SK-N-SH (cell line): ENCODE measurements at regions not wholly inside any gene's neighbourhood (a gene's known extent, or its start where the extent isn't known, plus 50 kb on each side); places are given as distances from the start of the nearest gene placed in this dataset.

Experiments used
- CTCF ChIA-PET: fragments of 300-600, 350-600 bp; formaldehyde crosslinking; extraction: SDS; loops from one replicate; lab custom pipeline; 2021; lab: Yijun Ruan, JAX
- POLR2A ChIA-PET: fragments of 350-600 bp; sonication (Branson Sonifier 250); formaldehyde crosslinking; extraction: SDS; loops from one replicate; lab custom pipeline; 2020; ENCODE audit warnings: antibody characterized with exemption, inconsistent platforms; lab: Yijun Ruan, JAX
- DNase-seq: peaks from one replicate; pipeline ENCODE4 v3.0.0; 2012
- H2AFZ ChIP-seq: fragments of 200-600 bp; sonication (generic); 2 replicates; pipeline ENCODE4 v1.8.1; 2016; ENCODE audit warnings: antibody characterized with exemption, mild to moderate bottlenecking, low read depth
- H3F3A ChIP-seq: fragments of 200-600 bp; sonication (generic); replicated peaks from 2 replicates; pipeline ENCODE3; 2016; ENCODE audit warnings: antibody characterized with exemption, mild to moderate bottlenecking; ENCODE audit not compliant: insufficient read depth
- H3K27ac ChIP-seq, 2 experiments: fragments of 200-500 bp in 1 of 2; fragments of 200-600 bp in 1 of 2; sonication (Bioruptor generic) in 1 of 2; sonication (generic), shearing (Covaris generic) in 1 of 2; 2 replicates each; pipeline versions ENCODE4 v1.5.1 to v1.6.1; 2014 to 2016; ENCODE audit warnings: low read depth in 2 of 2, inconsistent platforms in 1 of 2, low read length in 1 of 2, mild to moderate bottlenecking in 1 of 2, mixed read lengths in 1 of 2
- H3K27me3 ChIP-seq: fragments of 200-600 bp; sonication (generic), shearing (Covaris generic); 2 replicates; pipeline ENCODE4 v1.6.1; 2016; ENCODE audit warnings: mixed run types; ENCODE audit not compliant: insufficient read depth
- H3K36me3 ChIP-seq, 2 experiments: fragments of 200-500 bp in 1 of 2; fragments of 200-600 bp in 1 of 2; sonication (Bioruptor generic) in 1 of 2; sonication (generic) in 1 of 2; replicated peaks in 1 of 2; 2 replicates each; pipeline versions ENCODE3 to v1.5.1; 2014 to 2016; ENCODE audit warnings: low read length in 1 of 2, mild to moderate bottlenecking in 1 of 2; ENCODE audit not compliant: insufficient read depth in 2 of 2, control insufficient read depth in 1 of 2
- H3K4me1 ChIP-seq, 2 experiments: fragments of 200-500 bp in 1 of 2; fragments of 200-600 bp in 1 of 2; sonication (Bioruptor generic) in 1 of 2; sonication (generic), shearing (Covaris generic) in 1 of 2; 2 replicates each; pipeline versions ENCODE4 v1.5.1 to v1.6.1; 2014 to 2016; ENCODE audit warnings: low read depth in 1 of 2, low read length in 1 of 2, mixed run types in 1 of 2; ENCODE audit not compliant: insufficient read depth in 2 of 2, control insufficient read depth in 1 of 2
- H3K4me2 ChIP-seq: fragments of 200-600 bp; sonication (generic), shearing (Covaris generic); 2 replicates; pipeline ENCODE4 v1.6.1; 2017; ENCODE audit warnings: mixed run types
- H3K4me3 ChIP-seq, 2 experiments: fragments of 200-500 bp in 1 of 2; fragments of 200-600 bp in 1 of 2; sonication (Bioruptor generic) in 1 of 2; sonication (generic), shearing (Covaris generic) in 1 of 2; 2 replicates each; pipeline versions ENCODE4 v1.5.1 to v1.8.1; 2014 to 2016; ENCODE audit warnings: low read depth in 2 of 2, inconsistent platforms in 1 of 2, low read length in 1 of 2, mild to moderate bottlenecking in 1 of 2, mixed read lengths in 1 of 2, moderate library complexity in 1 of 2
- H3K79me2 ChIP-seq: fragments of 200-600 bp; sonication (generic); 2 replicates; pipeline ENCODE4 v1.8.1; 2017; ENCODE audit warnings: mild to moderate bottlenecking; ENCODE audit not compliant: insufficient read depth
- H3K9ac ChIP-seq: fragments of 200-600 bp; sonication (generic); 2 replicates; pipeline ENCODE4 v1.6.1; 2017; ENCODE audit warnings: mixed run types
- H3K9me2 ChIP-seq: fragments of 200-600 bp; sonication (generic); 2 replicates; pipeline ENCODE4 v1.6.1; 2017; ENCODE audit warnings: mixed run types
- H3K9me3 ChIP-seq: fragments of 200-600 bp; sonication (generic); 2 replicates; pipeline ENCODE4 v1.6.1; 2017; ENCODE audit warnings: mixed run types, mild to moderate bottlenecking, moderate library complexity
- H4K20me1 ChIP-seq: fragments of 200-600 bp; sonication (generic); 2 replicates; pipeline ENCODE4 v1.6.1; 2017; ENCODE audit warnings: mild to moderate bottlenecking, mixed run types; ENCODE audit not compliant: insufficient read depth
- CHD2 ChIP-seq: fragments of 150-350 bp; IDR thresholded peaks from 2 replicates; pipeline ENCODE4 v1.6.1; 2018; ENCODE audit warnings: low read length; ENCODE audit not compliant: partially characterized antibody
- CTCF ChIP-seq: fragments of 200-600 bp; sonication (generic); IDR thresholded peaks from 2 replicates; pipeline ENCODE4 v1.6.1; 2017; ENCODE audit warnings: antibody characterized with exemption, mild to moderate bottlenecking, moderate library complexity
- EP300 ChIP-seq, 2 experiments: IDR thresholded peaks; 2 replicates each; pipeline versions ENCODE4 v1.4.0 to v1.6.1; 2012; ENCODE audit warnings: borderline replicate concordance in 1 of 2, low read depth in 1 of 2, low read length in 1 of 2
- EZH2phosphoT487 ChIP-seq: fragments of 200-600 bp; sonication (generic); IDR thresholded peaks from 2 replicates; pipeline ENCODE4 v1.6.1; 2017; ENCODE audit warnings: low read depth, mixed run types, mild to moderate bottlenecking, antibody characterized with exemption, moderate library complexity, borderline replicate concordance
- FOSL2 ChIP-seq: IDR thresholded peaks from 2 replicates; pipeline ENCODE4 v1.4.0; 2012; ENCODE audit warnings: low read depth, mild to moderate bottlenecking, moderate library complexity, borderline replicate concordance
- FOXJ3 ChIP-seq: sonication (generic); formaldehyde crosslinking; IDR thresholded peaks from 2 replicates; pipeline ENCODE4 v1.5.1; 2020; ENCODE audit warnings: mild to moderate bottlenecking, missing genetic modification reagents
- FOXM1 ChIP-seq: IDR thresholded peaks from 2 replicates; pipeline ENCODE4 v1.4.0; 2012; ENCODE audit warnings: low read depth, mild to moderate bottlenecking
- IRF3 ChIP-seq: fragments of 150-350 bp; IDR thresholded peaks from 2 replicates; pipeline ENCODE4 v1.6.1; 2016; ENCODE audit warnings: mild to moderate bottlenecking, low read depth, low read length
- MEF2A ChIP-seq: IDR thresholded peaks from 2 replicates; pipeline ENCODE4 v1.4.0; 2012; ENCODE audit warnings: low read depth, borderline replicate concordance
- MXI1 ChIP-seq: IDR thresholded peaks from 2 replicates; pipeline ENCODE4 v1.6.1; 2012; ENCODE audit warnings: mild to moderate bottlenecking, low read depth, low read length, improper control_type of control experiment
- NFIC ChIP-seq: IDR thresholded peaks from 2 replicates; pipeline ENCODE4 v1.4.0; 2012; ENCODE audit warnings: borderline replicate concordance
- POLR2AphosphoS5 ChIP-seq: IDR thresholded peaks from 2 replicates; pipeline ENCODE4 v1.6.1; 2012; ENCODE audit warnings: low read depth, low read length
- RAD21 ChIP-seq: IDR thresholded peaks from 2 replicates; pipeline ENCODE4 v1.6.1; 2012; ENCODE audit warnings: mild to moderate bottlenecking, low read length
- RXRA ChIP-seq: IDR thresholded peaks from 2 replicates; pipeline ENCODE4 v1.4.0; 2012; ENCODE audit warnings: low read depth, mild to moderate bottlenecking, borderline replicate concordance
- TAF1 ChIP-seq: IDR thresholded peaks from 2 replicates; pipeline ENCODE4 v1.6.1; 2012; ENCODE audit warnings: low read depth, mild to moderate bottlenecking, low read length, moderate library complexity, borderline replicate concordance
- TCF12 ChIP-seq: IDR thresholded peaks from 2 replicates; pipeline ENCODE4 v1.4.0; 2012
- USF2 ChIP-seq: fragments of 150-350 bp; IDR thresholded peaks from 2 replicates; pipeline ENCODE4 v1.6.1; 2017; ENCODE audit warnings: antibody characterized with exemption, low read length, low read depth, borderline replicate concordance
- YY1 ChIP-seq: IDR thresholded peaks from 2 replicates; pipeline ENCODE4 v1.4.0; 2012; ENCODE audit warnings: low read depth, mild to moderate bottlenecking
- WGBS: methylation state at CpG from one replicate; pipeline ENCODE4 v1.1.6; 2017; ENCODE audit warnings: low lambda C conversion rate; 5-methylcytosine and 5-hydroxymethylcytosine counted together
- TF ChIP-seq, protein P1 (sequence below): IDR thresholded peaks from 2 replicates; pipeline ENCODE4 v1.4.0; 2012; ENCODE audit warnings: low read depth, borderline replicate concordance
- TF ChIP-seq, protein P2 (sequence below): IDR thresholded peaks from 2 replicates; pipeline ENCODE4 v1.4.0; 2012; ENCODE audit warnings: low read depth

DNA sequence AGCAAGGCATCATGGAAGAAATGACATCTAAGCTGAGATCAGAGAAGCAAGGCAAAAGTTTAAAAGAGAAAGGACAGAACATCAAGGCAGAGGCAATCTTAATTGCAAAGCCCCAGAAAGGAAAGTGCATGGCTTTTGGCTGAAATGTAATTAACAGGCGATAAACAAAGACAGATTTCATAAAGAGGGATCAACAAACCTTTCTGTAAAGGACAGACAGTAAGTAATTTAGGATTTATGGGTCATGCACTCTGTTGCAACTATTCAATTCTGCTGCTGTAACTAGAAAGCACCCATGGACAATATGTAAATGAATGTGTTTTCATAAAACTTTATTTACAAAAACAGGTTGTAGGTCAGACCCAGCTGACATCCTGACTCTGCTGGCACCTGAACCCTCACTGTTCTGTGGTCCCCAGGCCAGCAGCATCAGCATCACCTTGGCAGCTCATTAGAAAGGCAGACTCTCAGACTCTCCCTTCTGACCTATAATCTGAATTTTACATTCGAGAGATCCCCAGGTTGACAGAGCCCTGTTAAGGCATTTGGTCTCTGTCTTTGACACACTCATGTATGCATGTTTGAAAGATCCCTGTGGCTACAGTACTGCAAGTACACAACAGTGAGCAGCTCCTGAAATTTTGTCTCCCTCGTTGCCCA is 362.9 kb upstream of the NFE2L3 start:
- no peaks in the 10 kb centered on the region for H3K79me2 ChIP-seq
- no peaks in the 10 kb centered on the region for H3K36me3 ChIP-seq
- H3K4me1 ChIP-seq: peaks cover 0 to 7% of the 10 kb centered on the region in 2 experiments; a peak in 2 of 4 replicates
- 9% methylated on average over 3 of the region's 3 CpGs for WGBS
- no peaks in the 10 kb centered on the region for H4K20me1 ChIP-seq
- H2AFZ ChIP-seq: no peak overlapping the region
- H3K4me3 ChIP-seq: no peak overlapping the region
- H3K27ac ChIP-seq: no peak overlapping the region
- no peaks in the 10 kb centered on the region for H3K9me2 ChIP-seq
- ChIA-PET CTCF (interaction anchor here (1.0 to 1.6 kb wide), 6 partner anchors 9 to 224 kb away, joined by 3 to 4 read pairs (median 4); no protein-coding TSS in a partner anchor), POLR2A (no interaction called here)
- H3F3A ChIP-seq: no peaks in the 10 kb centered on the region
- H3K4me2 ChIP-seq: no peak overlapping the region
- DNase-seq: no peak
- H3K9me3 ChIP-seq: no peaks in the 10 kb centered on the region
- no peak for TF ChIP-seq RAD21
- no peak for TF ChIP-seq EP300 (IDR thresholded peaks at IDR 0.05; ENCODE audit: borderline replicate concordance in 1 of 2, low read depth in 1 of 2, low read length in 1 of 2)
- TF ChIP-seq MEF2A: no peak
- TF ChIP-seq FOXJ3 (CRISPR knock-in tag): no peak
- TF ChIP-seq YY1: no peak
- no peak for TF ChIP-seq TCF12
- TF ChIP-seq CHD2: no peak
- no peak for TF ChIP-seq CTCF
- H3K9ac ChIP-seq: no peak overlapping the region
- H3K27me3 ChIP-seq: no peaks in the 10 kb centered on the region

DNA sequence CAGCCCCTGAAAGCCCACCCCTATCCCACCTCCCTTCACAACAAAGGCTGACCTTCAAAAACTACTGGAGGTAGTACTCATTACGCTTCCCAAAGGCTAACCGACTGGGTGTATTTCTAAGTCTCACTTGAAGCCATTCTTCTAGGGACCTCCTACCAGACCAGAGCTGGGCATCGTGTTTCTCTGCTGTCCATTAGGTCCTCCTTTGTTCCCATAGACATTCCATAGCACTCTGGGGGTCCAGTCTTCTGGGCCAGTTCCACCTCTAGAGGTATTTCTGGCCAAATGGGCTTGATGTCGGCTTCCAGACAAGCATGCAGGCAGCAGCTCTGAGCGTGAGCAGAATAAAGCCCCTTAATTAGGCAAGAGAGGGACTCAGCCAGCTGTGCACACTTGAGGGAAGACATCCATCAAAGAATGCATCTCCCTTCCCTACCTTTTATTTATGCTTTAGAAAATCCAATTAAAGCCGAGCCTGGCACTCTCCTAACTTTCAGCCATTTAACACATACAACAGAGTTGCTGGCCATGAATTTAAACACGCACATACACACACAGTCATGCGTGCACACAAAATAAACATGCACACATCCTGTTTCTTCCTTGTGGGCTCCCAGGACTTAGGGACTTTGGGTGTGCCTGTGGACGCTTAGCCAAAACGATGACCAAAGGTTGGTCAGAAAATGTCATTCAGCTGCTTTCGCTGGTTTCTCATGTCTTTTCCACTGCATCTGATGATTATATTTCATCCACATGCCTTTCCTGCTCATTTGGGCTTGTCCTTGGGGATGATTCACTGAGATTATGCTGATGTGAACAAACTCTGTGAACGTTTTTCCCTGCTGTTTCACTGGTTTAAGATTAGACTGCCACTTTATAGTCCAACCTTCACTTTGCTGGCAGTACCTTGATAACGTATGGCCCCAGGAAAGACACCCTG is 362.0 kb upstream of the NFE2L3 start:
- Histone ChIP-seq H3F3A (no peaks in the 10 kb centered on the region), H2AFZ (no peak overlapping the region), H3K4me3 (no peak overlapping the region), H3K79me2 (no peaks in the 10 kb centered on the region), H3K9me2 (no peaks in the 10 kb centered on the region), H4K20me1 (no peaks in the 10 kb centered on the region), H3K27me3 (no peaks in the 10 kb centered on the region), H3K9me3 (no peaks in the 10 kb centered on the region), H3K4me2 (no peak overlapping the region), H3K9ac (no peak overlapping the region), H3K36me3 (no peaks in the 10 kb centered on the region), H3K4me1 (peaks cover 0 to 7% of the 10 kb centered on the region in 2 experiments; a peak in 1 of 4 replicates), H3K27ac (no peak overlapping the region)
- ChIA-PET CTCF (interaction anchor here (1.0 to 1.6 kb wide), 10 partner anchors 10 to 225 kb away, joined by 3 to 4 read pairs (median 4); no protein-coding TSS in a partner anchor), POLR2A (no interaction called here)
- WGBS: 46% methylated on average over 13 of the region's 13 CpGs
- DNase-seq: no peak
- TF ChIP-seq NFIC (no peak), FOXJ3 (CRISPR knock-in tag) (no peak), IRF3 (no peak), POLR2AphosphoS5 (no peak), MXI1 (no peak), YY1 (no peak), CHD2 (no peak), TAF1 (no peak), FOSL2 (no peak), EZH2phosphoT487 (no peak), RXRA (no peak), FOXM1 (no peak), USF2 (no peak)
- TF ChIP-seq, protein P1, sequence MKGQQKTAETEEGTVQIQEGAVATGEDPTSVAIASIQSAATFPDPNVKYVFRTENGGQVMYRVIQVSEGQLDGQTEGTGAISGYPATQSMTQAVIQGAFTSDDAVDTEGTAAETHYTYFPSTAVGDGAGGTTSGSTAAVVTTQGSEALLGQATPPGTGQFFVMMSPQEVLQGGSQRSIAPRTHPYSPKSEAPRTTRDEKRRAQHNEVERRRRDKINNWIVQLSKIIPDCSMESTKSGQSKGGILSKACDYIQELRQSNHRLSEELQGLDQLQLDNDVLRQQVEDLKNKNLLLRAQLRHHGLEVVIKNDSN: no peak
- TF ChIP-seq, protein P2, sequence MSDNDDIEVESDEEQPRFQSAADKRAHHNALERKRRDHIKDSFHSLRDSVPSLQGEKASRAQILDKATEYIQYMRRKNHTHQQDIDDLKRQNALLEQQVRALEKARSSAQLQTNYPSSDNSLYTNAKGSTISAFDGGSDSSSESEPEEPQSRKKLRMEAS: no peak
